GM19372 (cell line): ENCODE measurements at regions not wholly inside any gene's neighbourhood (a gene's known extent, or its start where the extent isn't known, plus 50 kb on each side); places are given as distances from the start of the nearest gene placed in this dataset.

ENCODE experiments used
- ATAC-seq: cut with Tn5 transposase; IDR thresholded peaks from one replicate; pipeline ENCODE4 v1.9.1; 2021; ENCODE audit warnings: mild to moderate bottlenecking, low read depth, moderate library complexity; ENCODE audit not compliant: unreplicated experiment

- no peak for ATAC-seq
These were observed 162.6 kb downstream of the SERPINI1 start for GRCh38 chr3:167898091-167898490.

- ATAC-seq = no peak
These were observed 160.2 kb downstream of the SERPINI1 start for GRCh38 chr3:167895684-167896083.

- ATAC-seq = no peak
These were observed 159.7 kb downstream of the SERPINI1 start for GRCh38 chr3:167895178-167895577.

- ATAC-seq = no peak
These were observed 156.7 kb downstream of the SERPINI1 start for GRCh38 chr3:167892205-167892604.

GRCh38 chr3:167887096-167887495 lies 151.6 kb downstream of the SERPINI1 start:
- no peak for ATAC-seq

GRCh38 chr3:167886690-167887089 lies 151.2 kb downstream of the SERPINI1 start:
- ATAC-seq = no peak

- ATAC-seq = no peak
These were observed 149.8 kb downstream of the SERPINI1 start for GRCh38 chr3:167885277-167885676.

- ATAC-seq = no peak
These were observed 149.0 kb downstream of the SERPINI1 start for GRCh38 chr3:167884481-167884880.

GRCh38 chr3:167883452-167883851 lies 147.9 kb downstream of the SERPINI1 start:
- no peak for ATAC-seq

GRCh38 chr3:167882057-167882667 lies 146.6 kb downstream of the SERPINI1 start:
- ATAC-seq = peak; percentile 86

- no peak for ATAC-seq
These were observed 144.7 kb downstream of the SERPINI1 start for GRCh38 chr3:167880183-167880582.

GRCh38 chr3:167876620-167877281 lies 141.2 kb downstream of the SERPINI1 start:
- ATAC-seq = no peak
